Neutrophil (primary cell): ENCODE measurements at regions not wholly inside any gene's neighbourhood (a gene's known extent, or its start where the extent isn't known, plus 50 kb on each side); places are given as distances from the start of the nearest gene placed in this dataset.

Experiments
- H3K27ac ChIP-seq: fragments of 200-600 bp; sonication (generic); 2 replicates; pipeline ENCODE4 v1.5.1; 2016; ENCODE audit warnings: mild to moderate bottlenecking, moderate library complexity
- H3K27me3 ChIP-seq: fragments of 200-600 bp; sonication (generic); 2 replicates; pipeline ENCODE4 v1.6.0; 2016; ENCODE audit warnings: mild to moderate bottlenecking
- H3K36me3 ChIP-seq: fragments of 200-600 bp; sonication (generic); 2 replicates; pipeline ENCODE4 v1.5.1; 2017
- H3K4me1 ChIP-seq, 2 experiments: fragments of 200-600 bp in 1 of 2; sonication (generic) in 1 of 2; 1 replicate in 1 of 2; 2 replicates in 1 of 2; pipeline versions ENCODE4 v1.5.1 to v1.6.1; 2013 to 2016; ENCODE audit warnings: low read depth in 1 of 2, low read length in 1 of 2, mild to moderate bottlenecking in 1 of 2, moderate library complexity in 1 of 2; ENCODE audit not compliant: control insufficient read depth in 1 of 2, insufficient read depth in 1 of 2
- H3K4me3 ChIP-seq, 2 experiments: fragments of 200-600 bp in 1 of 2; sonication (generic) in 1 of 2; 1 replicate in 1 of 2; 2 replicates in 1 of 2; pipeline ENCODE4 v1.5.1; 2013 to 2016; ENCODE audit warnings: low read depth in 1 of 2, low read length in 1 of 2, mild to moderate bottlenecking in 1 of 2, moderate library complexity in 1 of 2
- H3K9me3 ChIP-seq: fragments of 200-600 bp; sonication (generic); 2 replicates; pipeline ENCODE4 v1.5.1; 2016
- TF ChIP-seq, protein P1 (sequence below): fragments of 200-600 bp; sonication (generic); IDR thresholded peaks from 2 replicates; pipeline ENCODE4 v1.5.1; 2016; ENCODE audit warnings: antibody characterized with exemption

DNA sequence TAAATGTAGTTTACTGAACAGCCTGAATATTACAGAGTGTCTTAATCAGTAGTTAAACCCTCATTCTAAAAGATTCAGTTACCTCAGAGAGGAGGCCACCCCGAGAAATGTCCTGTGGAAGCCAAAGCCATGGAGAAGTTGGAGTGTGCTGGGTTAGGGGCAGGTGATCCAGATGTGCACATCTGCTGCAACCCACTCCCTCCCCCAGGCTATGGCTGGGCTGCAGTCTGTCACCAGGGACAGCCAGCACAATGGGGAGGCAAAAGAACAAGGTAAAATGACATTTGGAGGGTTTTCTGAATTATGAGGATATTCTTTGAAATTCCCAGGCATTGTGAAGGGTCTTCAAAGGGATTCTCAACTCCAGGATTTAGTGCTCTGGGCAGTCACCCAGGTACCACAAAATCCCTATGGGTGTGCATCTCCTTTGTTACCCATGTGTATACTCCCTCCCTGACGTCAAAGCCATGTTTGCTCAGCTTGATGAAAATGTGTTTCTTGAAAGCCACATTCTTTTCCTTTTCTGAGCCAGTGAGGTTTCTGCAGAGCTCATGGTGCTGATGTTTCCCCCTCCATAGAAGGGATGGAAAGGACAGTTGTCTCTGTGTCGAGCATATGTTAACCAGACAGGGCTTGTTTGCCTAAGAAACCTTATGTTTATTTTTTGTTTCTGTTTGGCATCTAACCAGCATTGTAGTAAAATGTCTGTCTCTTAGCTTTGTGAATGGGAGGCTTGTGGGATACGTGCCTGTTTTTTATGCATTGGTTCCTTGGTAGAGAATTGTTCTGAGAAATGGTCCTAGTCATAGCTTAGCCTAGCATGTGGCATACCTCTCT, 212.3 kb upstream of the TBX18 start:
- Histone ChIP-seq H3K27me3 (no peaks in the 10 kb centered on the region), H3K4me3 (no peak overlapping the region), H3K36me3 (no peaks in the 10 kb centered on the region), H3K4me1 (no peaks in the 10 kb centered on the region), H3K9me3 (no peaks in the 10 kb centered on the region), H3K27ac (no peak overlapping the region)
- TF ChIP-seq, protein P1, sequence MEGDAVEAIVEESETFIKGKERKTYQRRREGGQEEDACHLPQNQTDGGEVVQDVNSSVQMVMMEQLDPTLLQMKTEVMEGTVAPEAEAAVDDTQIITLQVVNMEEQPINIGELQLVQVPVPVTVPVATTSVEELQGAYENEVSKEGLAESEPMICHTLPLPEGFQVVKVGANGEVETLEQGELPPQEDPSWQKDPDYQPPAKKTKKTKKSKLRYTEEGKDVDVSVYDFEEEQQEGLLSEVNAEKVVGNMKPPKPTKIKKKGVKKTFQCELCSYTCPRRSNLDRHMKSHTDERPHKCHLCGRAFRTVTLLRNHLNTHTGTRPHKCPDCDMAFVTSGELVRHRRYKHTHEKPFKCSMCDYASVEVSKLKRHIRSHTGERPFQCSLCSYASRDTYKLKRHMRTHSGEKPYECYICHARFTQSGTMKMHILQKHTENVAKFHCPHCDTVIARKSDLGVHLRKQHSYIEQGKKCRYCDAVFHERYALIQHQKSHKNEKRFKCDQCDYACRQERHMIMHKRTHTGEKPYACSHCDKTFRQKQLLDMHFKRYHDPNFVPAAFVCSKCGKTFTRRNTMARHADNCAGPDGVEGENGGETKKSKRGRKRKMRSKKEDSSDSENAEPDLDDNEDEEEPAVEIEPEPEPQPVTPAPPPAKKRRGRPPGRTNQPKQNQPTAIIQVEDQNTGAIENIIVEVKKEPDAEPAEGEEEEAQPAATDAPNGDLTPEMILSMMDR = no peak

DNA sequence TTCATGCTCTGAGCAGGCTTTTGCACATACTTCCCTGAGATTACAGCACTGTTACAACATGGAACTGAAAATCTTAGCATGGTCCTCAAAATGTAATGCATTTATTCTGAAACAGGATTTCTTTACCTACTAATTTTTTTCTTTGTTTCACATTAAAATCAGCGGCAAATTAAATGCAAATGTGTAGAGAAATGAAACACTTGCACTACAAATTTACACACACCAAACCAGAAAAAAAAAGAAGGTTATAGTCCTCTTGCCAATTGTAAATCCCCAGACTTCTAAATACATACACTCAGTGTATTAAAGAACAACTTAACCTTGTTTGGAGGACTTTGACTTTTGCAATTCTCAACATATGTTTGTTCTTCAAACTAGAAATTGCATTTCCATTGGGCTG, 210.9 kb upstream of the TBX18 start:
- Histone ChIP-seq H3K27ac (no peak overlapping the region), H3K36me3 (no peaks in the 10 kb centered on the region), H3K27me3 (no peaks in the 10 kb centered on the region), H3K4me3 (no peak overlapping the region), H3K9me3 (no peaks in the 10 kb centered on the region), H3K4me1 (no peaks in the 10 kb centered on the region)
- TF ChIP-seq, protein P1 = no peak

DNA sequence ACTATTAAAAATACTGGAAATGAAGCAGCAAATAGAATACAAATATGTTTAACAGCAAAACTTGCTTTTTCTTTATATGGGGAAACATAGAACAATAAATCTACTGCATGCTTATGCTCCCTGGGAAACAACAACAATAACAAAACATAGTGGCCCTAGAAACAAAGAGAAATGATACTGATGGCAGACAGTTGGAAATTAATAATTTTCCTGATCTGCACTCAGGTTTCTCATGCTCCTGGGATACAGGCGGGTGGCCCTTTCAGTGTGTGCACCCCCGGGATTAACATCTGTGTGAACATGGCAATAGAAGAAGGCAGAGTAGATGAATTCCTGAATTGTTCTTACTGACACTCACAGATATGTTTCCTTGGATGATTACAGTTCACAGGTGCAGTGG, 209.2 kb upstream of the TBX18 start:
- peaks cover under 1% of the 10 kb centered on the region for H3K9me3 ChIP-seq

DNA sequence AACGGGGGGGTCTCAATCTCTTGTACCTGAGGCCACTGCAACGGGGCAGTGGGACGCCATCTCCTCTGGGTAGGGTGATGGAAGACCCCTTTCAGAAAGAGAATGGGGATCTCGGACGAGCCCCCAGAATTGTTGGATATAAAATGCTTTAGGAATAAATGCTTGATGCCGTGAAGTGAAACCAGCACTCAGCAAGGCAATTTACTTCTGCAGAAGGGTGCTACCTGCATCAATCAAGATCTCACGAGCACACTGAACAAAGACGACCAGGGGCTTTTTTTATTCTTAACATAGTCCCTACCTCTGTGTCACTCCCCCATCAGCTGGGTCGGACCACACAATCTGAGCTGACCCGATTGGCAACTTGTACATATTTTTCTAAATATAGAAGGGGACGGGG, 203.6 kb upstream of the TBX18 start:
- Histone ChIP-seq H3K9me3 (peaks cover 13% of the 10 kb centered on the region), H3K27ac (no peak overlapping the region), H3K27me3 (no peaks in the 10 kb centered on the region), H3K36me3 (no peaks in the 10 kb centered on the region), H3K4me3 (no peak overlapping the region), H3K4me1 (no peaks in the 10 kb centered on the region)
- TF ChIP-seq, protein P1 = no peak

More for the DNA sequence above, 209.2 kb upstream of the TBX18 start:
- H3K36me3 ChIP-seq = no peaks in the 10 kb centered on the region
- no peak overlapping the region for H3K4me3 ChIP-seq
- no peaks in the 10 kb centered on the region for H3K27me3 ChIP-seq
- TF ChIP-seq, protein P1 = no peak
- no peaks in the 10 kb centered on the region for H3K4me1 ChIP-seq
- no peak overlapping the region for H3K27ac ChIP-seq

DNA sequence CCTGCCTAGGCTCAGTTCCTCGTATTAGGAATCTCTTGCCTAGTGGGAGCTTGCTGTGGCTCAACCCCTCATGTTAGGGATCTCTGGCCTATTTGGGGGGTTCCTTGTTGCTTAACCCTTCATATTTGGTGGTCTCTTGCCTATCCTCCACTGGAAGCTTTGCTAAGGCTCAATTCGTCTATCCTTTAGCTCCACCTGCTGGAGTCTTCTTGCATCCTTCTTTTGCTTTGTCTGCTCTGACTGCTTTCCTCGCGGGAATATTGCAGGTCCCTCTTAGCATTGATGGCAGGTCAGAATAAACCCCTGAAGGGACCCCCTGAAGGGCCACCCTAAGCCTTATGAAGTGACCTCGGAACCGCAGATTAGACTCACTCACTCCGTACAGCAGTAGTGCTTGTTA, 203.0 kb upstream of the TBX18 start:
- TF ChIP-seq, protein P1 = no peak
- Histone ChIP-seq H3K36me3 (no peaks in the 10 kb centered on the region), H3K9me3 (peaks cover 13% of the 10 kb centered on the region), H3K4me1 (no peaks in the 10 kb centered on the region), H3K27me3 (no peaks in the 10 kb centered on the region), H3K27ac (no peak overlapping the region), H3K4me3 (no peak overlapping the region)
